H1 (cell line): ENCODE measurements at regions not wholly inside any gene's neighbourhood (a gene's known extent, or its start where the extent isn't known, plus 50 kb on each side); places are given as distances from the start of the nearest gene placed in this dataset.

Source experiments
- CTCF ChIA-PET: fragments of 300-600 bp; sonication (Branson Sonifier 250); formaldehyde crosslinking; loops from one replicate; lab custom pipeline; 2021; ENCODE audit not compliant: partially characterized antibody; lab: Charles Lee
- POLR2A ChIA-PET: fragments of 300-600 bp; sonication (Branson Sonifier 250); formaldehyde crosslinking; loops from one replicate; lab custom pipeline; 2021; ENCODE audit warnings: inconsistent platforms; ENCODE audit not compliant: partially characterized antibody; lab: Charles Lee
- DNase-seq, 2 experiments: peaks; one replicate each; pipeline versions ENCODE4 v3.0.0 to v3.0.0-alpha.2; 2010 to 2022; ENCODE audit warnings: low spot score in 2 of 2, low read depth in 1 of 2, mixed read lengths in 1 of 2
- FAIRE-seq: peaks from 2 replicates; lab custom pipeline; 2011; peaks lifted over from hg19 to GRCh38; lab: Jason Lieb, UNC
- H2AFZ ChIP-seq: 2 replicates; pipeline ENCODE4 v1.8.1; 2012; ENCODE audit warnings: low read length, inconsistent platforms
- H2AK5ac ChIP-seq: 2 replicates; pipeline ENCODE4 v1.6.1; 2013; ENCODE audit warnings: low read depth, low read length
- H2BK120ac ChIP-seq: replicated peaks from 2 replicates; pipeline ENCODE3; 2013; ENCODE audit warnings: low read depth, low read length, inconsistent platforms
- H2BK12ac ChIP-seq: 2 replicates; pipeline ENCODE4 v1.6.1; 2013; ENCODE audit warnings: low read depth, low read length
- H2BK15ac ChIP-seq: 2 replicates; pipeline ENCODE4 v1.6.1; 2013; ENCODE audit warnings: low read length
- H2BK20ac ChIP-seq: 2 replicates; pipeline ENCODE4 v1.6.1; 2013; ENCODE audit warnings: low read length
- H2BK5ac ChIP-seq: 2 replicates; pipeline ENCODE4 v1.6.1; 2013; ENCODE audit warnings: low read depth, low read length
- H3K14ac ChIP-seq: 2 replicates; pipeline ENCODE4 v1.6.1; 2013; ENCODE audit warnings: inconsistent platforms; ENCODE audit not compliant: insufficient read length
- H3K18ac ChIP-seq: 2 replicates; pipeline ENCODE4 v1.6.1; 2013; ENCODE audit warnings: low read length; ENCODE audit errors: extremely low read depth
- H3K23ac ChIP-seq: 2 replicates; pipeline ENCODE4 v1.6.1; 2013; ENCODE audit warnings: inconsistent platforms; ENCODE audit not compliant: insufficient read length
- H3K23me2 ChIP-seq: 2 replicates; pipeline ENCODE4 v1.6.1; 2013; ENCODE audit warnings: low read depth, low read length
- H3K27ac ChIP-seq: 2 replicates; pipeline ENCODE4 v1.6.1; 2011; ENCODE audit warnings: low read depth, low read length, inconsistent platforms
- H3K27me3 ChIP-seq, 4 experiments: replicated peaks in 1 of 4; 1 replicate in 1 of 4; 2 replicates in 3 of 4; pipeline versions ENCODE4 v1.6.1 to v1.8.1; 2011 to 2013; ENCODE audit warnings: low read length in 3 of 4, mild to moderate bottlenecking in 3 of 4, inconsistent platforms in 2 of 4, mixed read lengths in 2 of 4, moderate library complexity in 1 of 4; ENCODE audit not compliant: control insufficient read depth in 3 of 4, insufficient read depth in 3 of 4; ENCODE audit errors: extremely low read depth in 1 of 4
- H3K36me3 ChIP-seq, 4 experiments: 2 replicates each; pipeline versions ENCODE4 v1.6.1 to v1.8.1; 2011 to 2013; ENCODE audit warnings: mild to moderate bottlenecking in 4 of 4, low read length in 3 of 4, moderate library complexity in 2 of 4, control low read depth in 1 of 4, inconsistent platforms in 1 of 4; ENCODE audit not compliant: insufficient read depth in 4 of 4, control insufficient read depth in 2 of 4
- H3K4ac ChIP-seq: replicated peaks from 2 replicates; pipeline ENCODE3; 2013; ENCODE audit warnings: low read length, low read depth, mixed read lengths, inconsistent platforms; ENCODE audit not compliant: insufficient read length
- H3K4me1 ChIP-seq, 4 experiments: replicated peaks in 1 of 4; 1 replicate in 1 of 4; 2 replicates in 3 of 4; pipeline versions ENCODE4 v1.6.1 to v1.8.1; 2011 to 2013; ENCODE audit warnings: low read length in 3 of 4, inconsistent platforms in 2 of 4, mixed read lengths in 1 of 4; ENCODE audit not compliant: insufficient read depth in 4 of 4, control insufficient read depth in 3 of 4
- H3K4me2 ChIP-seq, 2 experiments: 2 replicates each; pipeline versions ENCODE4 v1.6.1 to v1.8.1; 2011 to 2013; ENCODE audit warnings: low read depth in 2 of 2, low read length in 2 of 2, control low read depth in 1 of 2, inconsistent platforms in 1 of 2, mild to moderate bottlenecking in 1 of 2; ENCODE audit not compliant: insufficient read depth in 1 of 2
- H3K4me3 ChIP-seq, 4 experiments: fragments of 200-600, 300-600 bp in 1 of 4; sonication (generic), shearing (Covaris generic), sonication (Bioruptor Twin) in 1 of 4; 2 replicates each; pipeline versions ENCODE4 v1.5.1 to v1.8.1; 2011 to 2016; ENCODE audit warnings: low read length in 4 of 4, low read depth in 3 of 4, control low read depth in 2 of 4, inconsistent platforms in 2 of 4, mild to moderate bottlenecking in 2 of 4, mixed read lengths in 1 of 4, moderate library complexity in 1 of 4; ENCODE audit not compliant: insufficient read depth in 2 of 4; ENCODE audit errors: extremely low read depth in 1 of 4
- H3K56ac ChIP-seq: replicated peaks from 2 replicates; pipeline ENCODE3; 2013; ENCODE audit warnings: low read depth, mild to moderate bottlenecking, mixed read lengths, low read length, inconsistent platforms; ENCODE audit not compliant: insufficient read length
- H3K79me1 ChIP-seq: 2 replicates; pipeline ENCODE4 v1.6.1; 2013; ENCODE audit warnings: low read depth, low read length, control low read depth
- H3K79me2 ChIP-seq, 2 experiments: 2 replicates each; pipeline versions ENCODE4 v1.6.1 to v1.8.1; 2012 to 2013; ENCODE audit warnings: low read length in 2 of 2, mild to moderate bottlenecking in 2 of 2, inconsistent platforms in 1 of 2; ENCODE audit not compliant: insufficient read depth in 2 of 2, control insufficient read depth in 1 of 2
- H3K9ac ChIP-seq, 4 experiments: replicated peaks in 1 of 4; 1 replicate in 1 of 4; 2 replicates in 3 of 4; pipeline versions ENCODE4 v1.6.1 to v1.8.1; 2011 to 2013; ENCODE audit warnings: low read depth in 3 of 4, low read length in 3 of 4, control low read depth in 2 of 4, mild to moderate bottlenecking in 2 of 4, moderate library complexity in 2 of 4, inconsistent platforms in 1 of 4; ENCODE audit errors: extremely low read depth in 1 of 4
- H3K9me3 ChIP-seq, 2 experiments: 2 replicates each; pipeline versions ENCODE4 v1.6.1 to v1.8.1; 2012 to 2013; ENCODE audit warnings: mild to moderate bottlenecking in 2 of 2, moderate library complexity in 2 of 2, control low read depth in 1 of 2, inconsistent platforms in 1 of 2, low read depth in 1 of 2, low read length in 1 of 2, mixed read lengths in 1 of 2; ENCODE audit not compliant: insufficient read depth in 2 of 2
- H4K20me1 ChIP-seq, 2 experiments: replicated peaks in 1 of 2; 2 replicates each; pipeline versions ENCODE3 to v1.8.1; 2011 to 2013; ENCODE audit warnings: inconsistent platforms in 2 of 2, low read length in 2 of 2, mild to moderate bottlenecking in 1 of 2; ENCODE audit not compliant: insufficient read depth in 2 of 2, control insufficient read depth in 1 of 2
- H4K5ac ChIP-seq: 2 replicates; pipeline ENCODE4 v1.6.1; 2013; ENCODE audit warnings: low read length, low read depth, mixed read lengths, inconsistent platforms; ENCODE audit not compliant: insufficient read length
- H4K8ac ChIP-seq: 2 replicates; pipeline ENCODE4 v1.8.0; 2013; ENCODE audit warnings: mild to moderate bottlenecking, moderate library complexity, low read length, inconsistent platforms; ENCODE audit not compliant: insufficient read depth; ENCODE audit errors: extremely low read depth
- H4K91ac ChIP-seq: replicated peaks from 2 replicates; pipeline ENCODE3; 2013; ENCODE audit warnings: low read length, mixed read lengths, inconsistent platforms; ENCODE audit not compliant: insufficient read length
- CBX8 ChIP-seq: fragments of 300-800, 300-1000 bp; sonication (generic); IDR thresholded peaks from 2 replicates; pipeline ENCODE4 v1.7.1; 2016; ENCODE audit warnings: low read depth, low read length, borderline replicate concordance
- CTBP2 ChIP-seq: IDR thresholded peaks from 2 replicates; pipeline ENCODE4 v1.7.0; 2011; ENCODE audit warnings: borderline replicate concordance, mild to moderate bottlenecking, moderate library complexity, mixed read lengths, low read length; ENCODE audit not compliant: insufficient read depth, insufficient read length
- EGR1 ChIP-seq: IDR thresholded peaks from 2 replicates; pipeline ENCODE4 v1.6.1; 2011; ENCODE audit warnings: low read depth, low read length, borderline replicate concordance
- whole genome bisulfite sequencing, 2 experiments: shearing (Covaris generic) in 1 of 2; methylation state at CpG; one replicate each; pipeline versions ENCODE4 v1.1.6 to v1.1.7; 2013 to 2015; ENCODE audit warnings: low lambda C conversion rate in 2 of 2, mixed read lengths in 2 of 2, inconsistent platforms in 1 of 2, low coverage in 1 of 2, missing lambda C conversion rate in 1 of 2; ENCODE audit not compliant: insufficient replicate concordance in 2 of 2, insufficient coverage in 1 of 2, insufficient read length in 1 of 2; ENCODE audit errors: extremely low coverage in 1 of 2, missing lambda C conversion rate in 1 of 2; 5-methylcytosine and 5-hydroxymethylcytosine counted together

GRCh38 chr3:6182909-6183308 is 678.0 kb upstream of the GRM7 start:
- Histone ChIP-seq H2BK15ac (no peak overlapping the region), H3K23ac (no peak overlapping the region), H2BK5ac (no peak overlapping the region), H2BK12ac (no peak overlapping the region), H3K4me1 (peaks cover 0 to 1% (median 0%) of the 10 kb centered on the region in 4 experiments; a peak in 2 of 7 replicates), H3K27ac (no peak overlapping the region), H3K4me3 (no peak overlapping the region), H4K8ac (no peak overlapping the region), H3K4me2 (no peak overlapping the region), H3K79me1 (no peaks in the 10 kb centered on the region), H4K91ac (no peak overlapping the region), H3K9me3 (no peaks in the 10 kb centered on the region), H3K36me3 (no peaks in the 10 kb centered on the region), H3K14ac (no peak overlapping the region), H2BK120ac (no peak overlapping the region), H3K27me3 (no peaks in the 10 kb centered on the region), H3K79me2 (no peaks in the 10 kb centered on the region), H3K4ac (no peak overlapping the region), H3K23me2 (no peaks in the 10 kb centered on the region), H3K9ac (no peak overlapping the region), H4K5ac (no peak overlapping the region), H3K18ac (no peak overlapping the region), H2BK20ac (no peak overlapping the region), H3K56ac (no peak overlapping the region), H2AFZ (no peak overlapping the region), H4K20me1 (no peaks in the 10 kb centered on the region), H2AK5ac (no peak overlapping the region)
- no peak for DNase-seq
- 98% methylated on average over 2 of the region's 2 CpGs; no CpG with 5 or more reads in 1 of the 2 experiments for WGBS, 2 experiments
- TF ChIP-seq CBX8 (no peak), EGR1 (no peak), CTBP2 (no peak)
- FAIRE-seq: no peak
- POLR2A ChIA-PET: no interaction called here
- CTCF ChIA-PET: no interaction called here
